ENCODE measurements at regions not wholly inside any gene's neighbourhood (a gene's known extent, or its start where the extent isn't known, plus 50 kb on each side); places are given as distances from the start of the nearest gene placed in this dataset.

DNA sequence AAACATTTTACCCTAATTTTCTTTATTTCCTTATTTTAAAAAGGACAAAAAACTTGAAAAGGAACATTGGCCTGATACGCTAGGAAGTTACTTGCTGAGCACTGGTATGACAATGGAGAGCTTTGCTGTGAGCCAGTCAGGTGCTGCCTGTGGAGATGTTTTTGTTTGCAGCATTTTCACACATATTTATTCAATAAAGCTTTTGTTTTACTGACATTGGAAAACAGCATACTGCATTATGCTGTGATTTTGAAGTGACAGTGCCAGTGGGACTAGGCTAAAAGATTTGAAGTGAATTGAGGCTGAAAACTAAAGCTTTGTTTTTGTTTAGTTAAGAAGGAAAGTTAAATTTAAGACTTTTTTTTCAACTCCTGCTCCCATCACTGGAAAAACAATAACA is 470.7 kb upstream of the ZEB2 start:
- Mint-ChIP-seq H3K27me3 (ENCODE audit: low read depth) (no peaks in the 10 kb centered on the region), H3K36me3 (peaks cover 13% of the 10 kb centered on the region), H3K4me3 (no peak overlapping the region), H3K4me1 (peaks cover 5% of the 10 kb centered on the region), H3K9me3 (peaks cover 44% of the 10 kb centered on the region), H3K27ac (no peak overlapping the region)
- no peak for DNase-seq (ENCODE audit: low spot score in 2 of 2, unreplicated experiment in 2 of 2)
- TF ChIP-seq, protein P1, sequence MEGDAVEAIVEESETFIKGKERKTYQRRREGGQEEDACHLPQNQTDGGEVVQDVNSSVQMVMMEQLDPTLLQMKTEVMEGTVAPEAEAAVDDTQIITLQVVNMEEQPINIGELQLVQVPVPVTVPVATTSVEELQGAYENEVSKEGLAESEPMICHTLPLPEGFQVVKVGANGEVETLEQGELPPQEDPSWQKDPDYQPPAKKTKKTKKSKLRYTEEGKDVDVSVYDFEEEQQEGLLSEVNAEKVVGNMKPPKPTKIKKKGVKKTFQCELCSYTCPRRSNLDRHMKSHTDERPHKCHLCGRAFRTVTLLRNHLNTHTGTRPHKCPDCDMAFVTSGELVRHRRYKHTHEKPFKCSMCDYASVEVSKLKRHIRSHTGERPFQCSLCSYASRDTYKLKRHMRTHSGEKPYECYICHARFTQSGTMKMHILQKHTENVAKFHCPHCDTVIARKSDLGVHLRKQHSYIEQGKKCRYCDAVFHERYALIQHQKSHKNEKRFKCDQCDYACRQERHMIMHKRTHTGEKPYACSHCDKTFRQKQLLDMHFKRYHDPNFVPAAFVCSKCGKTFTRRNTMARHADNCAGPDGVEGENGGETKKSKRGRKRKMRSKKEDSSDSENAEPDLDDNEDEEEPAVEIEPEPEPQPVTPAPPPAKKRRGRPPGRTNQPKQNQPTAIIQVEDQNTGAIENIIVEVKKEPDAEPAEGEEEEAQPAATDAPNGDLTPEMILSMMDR (IDR thresholded peaks at IDR 0.05; ENCODE audit: unreplicated experiment): no peak

DNA sequence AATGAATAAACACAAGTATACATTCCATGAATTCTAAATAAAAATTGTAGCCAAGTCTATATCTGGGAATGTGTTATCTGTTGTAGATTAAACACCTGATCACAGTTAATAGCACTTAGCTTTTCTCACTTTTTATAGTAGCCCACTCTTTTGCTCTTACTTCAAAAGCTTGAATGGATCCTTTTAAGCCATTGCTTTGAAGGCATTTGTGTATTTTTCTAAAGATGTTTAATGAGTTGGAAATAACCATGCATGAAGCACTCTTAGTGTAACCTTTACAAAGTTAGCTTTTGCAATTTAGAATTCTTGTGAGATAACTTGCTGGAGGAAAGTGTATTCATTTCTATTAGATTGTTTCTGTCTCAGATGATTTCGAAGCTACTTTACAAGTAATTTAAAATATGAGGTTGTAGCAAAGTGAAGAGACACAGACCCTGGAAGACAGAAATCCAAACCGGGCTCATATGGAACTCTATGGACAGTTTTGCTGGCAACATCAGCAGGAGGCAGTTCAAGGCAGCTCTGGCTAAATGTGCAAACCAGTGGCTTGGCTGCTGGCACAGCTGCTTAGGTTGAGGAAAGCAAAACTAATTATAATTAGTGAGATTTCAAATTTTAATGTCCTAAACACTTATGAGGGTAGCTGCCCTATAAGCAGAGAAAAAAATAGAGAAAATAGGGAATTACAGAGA is 469.8 kb upstream of the ZEB2 start:
- Mint-ChIP-seq H3K27me3 (ENCODE audit: low read depth) (no peaks in the 10 kb centered on the region), H3K36me3 (peaks cover 20% of the 10 kb centered on the region), H3K9me3 (peaks cover 51% of the 10 kb centered on the region), H3K4me1 (peaks cover 5% of the 10 kb centered on the region), H3K4me3 (no peak overlapping the region), H3K27ac (no peak overlapping the region)
- DNase-seq (ENCODE audit: low spot score in 2 of 2, unreplicated experiment in 2 of 2): no peak
- TF ChIP-seq, protein P1 (IDR thresholded peaks at IDR 0.05; ENCODE audit: unreplicated experiment): no peak

GRCh38 chr2:144988591-144988990 is 468.7 kb upstream of the ZEB2 start:
- Mint-ChIP-seq H3K4me3 (no peak overlapping the region), H3K4me1 (no peaks in the 10 kb centered on the region), H3K27ac (no peak overlapping the region), H3K36me3 (peaks cover 20% of the 10 kb centered on the region), H3K9me3 (peaks cover 56% of the 10 kb centered on the region), H3K27me3 (ENCODE audit: low read depth) (no peaks in the 10 kb centered on the region)
- TF ChIP-seq, protein P1 (IDR thresholded peaks at IDR 0.05; ENCODE audit: unreplicated experiment): no peak
- no peak for DNase-seq (ENCODE audit: low spot score in 2 of 2, unreplicated experiment in 2 of 2)

DNA sequence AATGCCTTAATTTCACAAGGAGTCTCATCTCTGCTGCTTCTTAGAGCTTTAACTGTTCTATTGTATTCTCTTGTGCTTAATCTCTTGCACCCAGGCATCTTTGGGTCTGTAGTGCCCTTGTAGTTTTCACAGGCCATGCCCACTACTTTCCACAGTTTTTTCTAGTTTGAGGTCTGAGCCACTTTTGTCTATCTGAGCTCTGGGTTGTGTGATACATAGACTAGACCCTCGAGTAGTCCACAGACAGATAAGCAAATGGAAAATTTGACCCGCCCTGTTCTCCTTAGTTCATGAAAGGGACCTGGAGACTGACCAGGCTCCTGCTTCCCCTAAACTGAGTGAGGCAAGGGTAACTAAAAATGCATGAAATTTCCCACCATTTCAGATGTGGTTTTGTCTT is 466.8 kb upstream of the ZEB2 start:
- TF ChIP-seq, protein P1 (IDR thresholded peaks at IDR 0.05; ENCODE audit: unreplicated experiment): no peak
- peaks cover 20% of the 10 kb centered on the region for H3K36me3 Mint-ChIP-seq

DNA sequence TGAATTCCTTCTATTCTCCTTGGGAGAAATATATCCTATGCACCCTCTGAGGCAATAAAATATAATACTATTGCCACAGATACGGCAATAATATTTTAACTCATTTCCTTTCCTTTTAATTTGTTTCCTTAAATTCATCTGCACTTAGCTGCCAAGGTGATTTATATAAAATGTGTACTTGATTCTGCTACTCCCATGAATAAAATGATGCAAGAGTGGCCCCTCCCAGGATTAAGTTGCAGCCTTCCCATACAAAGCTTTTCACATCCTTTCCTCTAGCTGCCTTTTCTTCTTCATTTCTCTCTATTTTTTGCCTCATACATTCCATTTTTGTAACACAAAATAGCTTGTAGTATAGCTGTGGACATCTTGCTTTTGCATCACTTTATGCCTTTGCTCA is 464.1 kb upstream of the ZEB2 start:
- H3K4me3 Mint-ChIP-seq: no peak overlapping the region
- peaks cover 20% of the 10 kb centered on the region for H3K36me3 Mint-ChIP-seq
- DNase-seq (ENCODE audit: low spot score in 2 of 2, unreplicated experiment in 2 of 2): no peak
- peaks cover 54% of the 10 kb centered on the region for H3K9me3 Mint-ChIP-seq
- TF ChIP-seq, protein P1 (IDR thresholded peaks at IDR 0.05; ENCODE audit: unreplicated experiment): no peak
- peaks cover 12% of the 10 kb centered on the region for H3K4me1 Mint-ChIP-seq
- no peaks in the 10 kb centered on the region for H3K27me3 Mint-ChIP-seq (ENCODE audit: low read depth)
- no peak overlapping the region for H3K27ac Mint-ChIP-seq

More for the DNA sequence above, 466.8 kb upstream of the ZEB2 start:
- H3K4me1 Mint-ChIP-seq: peaks cover 12% of the 10 kb centered on the region
- no peak for DNase-seq (ENCODE audit: low spot score in 2 of 2, unreplicated experiment in 2 of 2)
- H3K9me3 Mint-ChIP-seq: peaks cover 44% of the 10 kb centered on the region
- H3K4me3 Mint-ChIP-seq: no peak overlapping the region
- H3K27me3 Mint-ChIP-seq (ENCODE audit: low read depth): no peaks in the 10 kb centered on the region
- H3K27ac Mint-ChIP-seq: no peak overlapping the region

Measured in mesothelial cell of epicardium (in vitro differentiated cells).